HCT116 (cell line): ENCODE measurements at regions not wholly inside any gene's neighbourhood (a gene's known extent, or its start where the extent isn't known, plus 50 kb on each side); places are given as distances from the start of the nearest gene placed in this dataset.

Experiments used
- CTCF ChIP-seq, 3 experiments: fragments of 200-600 bp in 1 of 3; sonication (generic) in 1 of 3; IDR thresholded peaks in 2 of 3; conservative IDR thresholded peaks in 1 of 3; 2 replicates each; pipeline ENCODE4 v1.5.1; 2012 to 2017; ENCODE audit warnings: low read depth in 2 of 3, low read length in 2 of 3, antibody characterized with exemption in 1 of 3, borderline replicate concordance in 1 of 3, control low read depth in 1 of 3, mild to moderate bottlenecking in 1 of 3, mixed read lengths in 1 of 3, mixed run types in 1 of 3, moderate library complexity in 1 of 3; ENCODE audit not compliant: insufficient read depth in 1 of 3
- EZH2 ChIP-seq: fragments of 200-600 bp; sonication (generic); IDR thresholded peaks from 2 replicates; pipeline ENCODE4 v1.6.1; 2017; ENCODE audit warnings: antibody characterized with exemption, mixed run types
- JUND ChIP-seq: IDR thresholded peaks from 2 replicates; pipeline ENCODE4 v1.6.1; 2012
- POLR2AphosphoS5 ChIP-seq: IDR thresholded peaks from 2 replicates; pipeline ENCODE4 v1.6.1; 2011; ENCODE audit warnings: mild to moderate bottlenecking, low read depth, low read length, moderate library complexity

GRCh38 chr7:97503367-97504094, 228.4 kb upstream of the TAC1 start:
- TF ChIP-seq CTCF (IDR thresholded peaks at IDR 0.05 in 2 of 3, conservative IDR thresholded peaks at IDR 0.05 in 1 of 3; ENCODE audit: borderline replicate concordance in 1 of 3, insufficient read depth in 1 of 3, low read depth in 2 of 3, low read length in 2 of 3) (no peak), EZH2 (no peak), JUND (no peak), POLR2AphosphoS5 (no peak)
